ENCODE measurements at regions not wholly inside any gene's neighbourhood (a gene's known extent, or its start where the extent isn't known, plus 50 kb on each side); places are given as distances from the start of the nearest gene placed in this dataset.
"Not testable (repeated sequence)": the region's sequence is repeated elsewhere in the genome, so short reads cannot be mapped to it uniquely, and the experiment has no call there.

DNA sequence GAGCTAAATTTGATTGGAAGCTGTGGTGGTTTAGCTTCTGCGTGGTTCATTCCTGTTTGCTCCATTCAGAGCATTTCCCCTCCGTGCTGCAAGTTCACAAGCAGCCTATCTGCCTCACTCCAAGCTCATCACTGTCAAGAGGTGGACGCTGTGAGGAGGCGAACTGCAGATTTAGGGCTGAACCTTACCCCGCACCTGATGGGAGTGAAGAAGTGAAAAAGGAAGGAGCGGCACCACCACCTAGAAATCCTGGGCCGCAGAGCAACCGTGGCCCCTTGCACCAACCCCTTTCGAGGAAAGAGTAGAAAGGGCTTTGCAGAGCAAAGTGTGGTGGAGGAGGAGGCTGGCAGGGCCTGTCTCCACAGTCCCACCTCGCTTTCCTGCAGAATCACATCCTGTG is 117.4 kb downstream of the IER5 start:
- no peak for DNase-seq

DNA sequence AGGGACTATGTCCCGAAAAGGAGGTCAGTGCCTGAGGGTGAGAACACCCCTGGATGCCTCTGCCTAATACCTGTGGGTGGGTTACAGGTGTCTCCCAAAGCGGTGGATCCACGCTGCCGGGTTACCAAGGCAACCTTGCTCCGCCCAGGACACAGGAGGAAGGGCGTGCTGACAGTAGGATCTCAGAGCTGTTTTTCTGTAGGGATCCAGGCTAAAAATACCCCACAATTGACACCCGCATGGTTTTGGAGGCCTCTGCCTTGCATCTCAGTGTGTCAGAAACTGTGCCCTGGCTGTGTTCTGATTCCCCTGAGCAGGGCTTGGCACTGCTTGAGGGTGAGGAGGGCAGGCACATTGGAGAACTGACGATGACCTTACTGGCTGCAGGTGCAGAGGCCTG is 118.0 kb downstream of the IER5 start:
- no peak for DNase-seq

DNA sequence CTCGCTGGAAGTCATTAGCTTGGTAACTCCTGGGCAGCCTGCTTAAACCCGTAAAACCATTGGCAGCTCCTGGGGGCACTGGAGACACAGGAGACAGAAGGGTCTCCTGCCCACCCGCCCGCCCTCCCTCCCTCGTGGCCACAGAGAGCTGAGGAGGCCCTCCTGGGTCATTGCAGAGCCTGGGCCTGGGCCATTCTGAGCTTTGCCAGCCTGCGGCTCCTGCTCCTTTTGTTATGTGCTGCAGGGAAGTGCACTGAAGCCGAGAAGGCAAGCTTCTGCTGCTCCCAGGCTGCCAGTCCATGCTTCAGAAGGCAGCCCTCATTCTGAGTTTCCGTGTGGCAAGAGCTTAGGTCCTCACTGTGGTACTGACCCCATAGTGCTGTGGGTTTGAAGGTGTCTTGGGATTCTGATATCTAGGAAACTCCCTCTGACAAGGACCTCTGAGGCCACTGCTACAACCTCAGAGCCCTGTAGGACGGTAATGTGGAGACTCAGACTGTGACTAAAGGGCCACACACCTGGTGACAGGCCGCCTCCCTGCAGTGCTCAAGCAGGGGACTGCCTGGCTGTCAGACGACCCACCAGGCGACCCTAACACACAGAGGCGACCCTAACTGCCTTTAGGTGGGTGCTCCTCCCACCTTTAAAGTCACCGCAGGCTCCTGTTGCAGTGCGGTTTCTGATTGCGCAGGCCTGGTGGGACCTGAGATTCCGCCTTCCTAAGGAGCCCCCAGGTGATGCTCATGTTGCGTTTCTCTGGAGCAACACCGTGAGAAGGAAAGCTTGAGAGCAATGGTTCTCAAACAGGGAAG is 118.7 kb downstream of the IER5 start:
- no peak for DNase-seq

DNA sequence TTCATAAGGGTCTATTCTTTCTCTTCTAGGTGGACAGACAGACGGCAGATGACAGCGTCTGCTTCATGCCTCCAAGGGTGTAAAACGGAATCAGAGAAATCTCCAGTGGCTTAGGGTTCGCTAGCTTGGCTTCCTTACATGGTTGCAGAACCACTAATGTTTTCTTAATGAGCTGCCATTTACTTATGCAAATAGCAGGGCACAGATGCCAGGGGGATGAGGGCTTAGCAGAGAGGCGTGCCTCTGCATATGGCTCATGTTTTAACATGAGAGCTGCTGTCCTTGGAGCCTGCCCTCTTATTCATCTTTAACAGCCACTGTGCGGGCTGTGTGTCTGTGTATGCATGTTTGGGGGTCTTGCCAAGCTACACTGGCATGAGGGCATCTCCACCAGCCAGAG is 119.6 kb downstream of the IER5 start:
- no peak for DNase-seq

DNA sequence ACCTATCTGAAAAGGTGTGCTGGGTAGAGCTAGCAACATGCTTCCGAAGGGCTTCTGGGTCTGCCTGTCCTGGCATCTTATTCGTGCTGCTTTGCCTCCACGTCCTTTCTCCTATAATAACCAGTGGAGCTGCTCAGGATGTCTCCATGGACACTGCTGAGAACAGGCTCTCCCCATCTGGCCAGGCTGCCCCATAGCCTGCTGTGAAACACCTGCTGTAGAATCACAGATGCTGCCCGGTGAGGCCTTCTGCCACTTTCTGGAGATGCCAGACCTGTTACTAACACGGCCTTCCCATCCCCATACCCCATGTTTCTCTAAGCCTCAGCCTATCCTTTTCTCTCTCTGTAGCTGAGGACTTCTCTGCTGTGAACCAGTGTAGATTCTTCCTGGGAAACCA is 120.5 kb downstream of the IER5 start:
- no peak for DNase-seq

DNA sequence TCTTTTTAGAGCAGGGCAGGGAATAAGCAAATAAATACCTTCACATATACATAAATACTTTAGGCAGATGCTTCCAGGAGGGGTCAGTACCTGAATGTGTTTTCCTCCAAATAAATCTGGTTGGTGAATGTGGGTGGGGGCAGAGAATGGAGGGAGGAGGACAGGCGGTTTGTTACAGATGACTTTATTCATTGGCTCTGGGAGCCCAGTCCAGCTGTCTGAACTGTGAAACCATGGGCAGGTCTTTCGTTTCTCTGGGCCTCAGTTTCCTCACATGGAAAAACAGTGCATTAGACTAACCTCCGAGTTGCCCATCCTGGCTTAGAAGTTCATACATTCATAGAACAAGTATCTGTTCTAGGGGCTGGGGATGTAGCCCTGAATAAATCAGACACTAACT is 124.6 kb downstream of the IER5 start:
- DNase-seq = no peak

DNA sequence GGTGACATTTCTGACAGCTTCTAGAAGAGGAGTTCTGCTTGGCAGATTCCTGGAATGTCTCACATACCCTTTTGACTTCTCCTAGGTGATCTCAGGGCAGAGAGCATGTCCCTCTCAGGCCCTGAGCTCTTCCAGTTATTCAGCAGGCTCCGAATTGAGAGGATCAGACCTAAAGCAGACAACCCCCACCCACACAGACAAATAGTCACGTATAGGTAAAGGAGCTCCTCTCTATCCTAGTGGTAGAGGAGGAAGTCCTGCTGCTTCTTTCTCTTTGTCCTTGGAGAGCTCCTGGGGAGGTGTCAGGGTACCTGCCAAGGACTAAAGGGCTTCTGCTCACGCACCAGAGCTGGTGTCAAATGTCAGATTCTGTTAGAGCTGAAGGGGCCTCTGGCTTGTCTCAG is 128.1 kb downstream of the IER5 start:
- no peak for DNase-seq

DNA sequence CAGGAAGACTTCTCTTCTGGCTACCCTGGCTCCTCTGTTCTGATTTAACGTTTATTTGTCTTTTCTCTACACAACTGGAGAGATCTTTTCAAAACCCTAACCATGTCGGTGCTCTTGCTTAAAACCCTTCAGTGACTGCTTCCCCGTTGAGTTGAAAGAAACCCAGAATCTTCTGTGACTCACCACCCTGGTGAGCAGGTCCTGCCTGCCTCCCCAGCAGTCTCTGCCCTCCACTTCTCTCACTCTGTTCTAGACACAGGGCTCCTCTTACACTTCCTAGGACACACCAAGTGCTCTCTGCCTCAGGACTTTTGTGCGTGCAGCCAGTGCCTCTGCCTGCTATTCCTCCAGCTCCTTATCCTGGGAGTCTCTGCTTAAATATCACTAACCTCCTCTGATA is 131.4 kb downstream of the IER5 start:
- DNase-seq = no peak

DNA sequence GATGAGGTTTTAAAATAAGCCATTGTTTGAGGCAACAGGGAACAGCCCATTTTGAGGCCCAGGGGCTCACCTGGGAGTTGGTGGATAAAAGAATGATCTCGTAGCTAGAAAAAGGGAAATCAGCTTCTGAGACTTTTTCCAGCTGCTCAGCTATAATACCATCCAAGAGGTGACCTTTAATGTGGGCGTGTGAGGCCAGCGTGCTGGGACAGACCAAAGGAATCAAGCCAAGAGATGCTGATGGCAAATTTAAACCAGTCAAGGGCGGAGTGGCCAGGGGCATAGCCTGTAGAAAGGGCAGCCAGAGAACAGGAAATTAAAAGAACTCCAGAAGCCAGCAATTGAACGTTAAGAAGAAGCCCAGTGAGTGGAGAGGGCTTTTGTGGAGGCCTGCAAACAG is 132.6 kb downstream of the IER5 start:
- DNase-seq = no peak

DNA sequence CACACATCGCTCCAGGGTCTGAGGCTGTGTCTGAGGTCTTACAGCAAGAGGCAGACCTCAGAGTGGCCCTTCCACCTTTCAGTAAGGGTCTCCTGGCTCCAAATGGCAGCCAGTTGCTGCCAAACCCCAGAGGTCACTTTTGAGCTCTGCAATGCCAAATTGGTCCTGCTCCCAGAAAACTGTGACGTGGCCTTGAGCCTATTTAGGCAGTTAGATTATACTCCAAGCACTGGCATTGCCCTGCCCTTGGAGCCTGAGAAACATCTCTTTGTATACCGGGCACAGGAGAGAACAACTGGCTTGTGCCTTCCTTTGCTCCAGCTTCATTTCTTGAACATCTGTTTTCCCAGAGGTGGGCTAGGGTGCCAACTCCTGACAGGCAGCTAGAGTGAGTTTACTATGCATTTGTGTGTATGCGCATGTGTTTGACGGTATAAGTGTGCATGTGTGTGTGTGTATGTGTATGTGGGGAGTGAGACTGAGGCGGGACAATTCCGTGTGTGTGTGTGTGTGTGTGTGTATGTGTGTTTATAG is 134.5 kb downstream of the IER5 start:
- no peak for DNase-seq

DNA sequence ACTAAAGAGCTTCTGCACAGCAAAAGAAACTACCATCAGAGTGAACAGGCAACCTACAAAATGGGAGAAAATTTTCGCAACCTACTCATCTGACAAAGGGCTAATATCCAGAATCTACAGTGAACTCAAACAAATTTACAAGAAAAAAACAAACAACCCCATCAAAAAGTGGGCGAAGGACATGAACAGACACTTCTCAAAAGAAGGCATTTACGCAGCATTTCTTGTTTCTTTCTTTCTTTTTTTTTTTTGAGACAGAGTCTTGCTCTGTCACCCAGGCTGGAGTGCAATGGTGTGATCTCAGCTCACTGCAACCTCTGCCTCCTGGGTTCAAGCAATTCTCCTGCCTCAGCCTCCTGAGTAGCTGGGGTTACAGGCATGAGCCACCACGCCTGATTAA is 138.2 kb downstream of the IER5 start:
- not testable (repeated sequence) for DNase-seq

DNA sequence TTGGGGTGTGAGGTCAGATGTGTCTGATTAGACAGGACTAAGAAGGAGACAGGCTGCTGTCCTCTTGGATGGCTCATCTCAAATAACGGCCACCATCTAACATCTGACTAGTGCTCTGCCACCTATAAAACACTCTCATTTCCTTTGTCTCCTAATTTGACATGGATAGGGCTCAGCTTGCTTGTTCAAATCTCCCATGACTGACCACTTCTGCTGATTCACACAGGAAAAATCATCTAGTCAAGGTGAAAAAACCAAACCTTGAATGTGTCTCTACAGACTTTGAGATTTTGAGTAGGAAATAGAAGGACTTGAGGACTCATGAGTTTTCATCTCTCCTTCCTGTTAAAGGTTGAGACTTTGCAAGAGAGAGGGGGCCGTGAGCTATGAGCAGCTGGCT is 150.6 kb downstream of the IER5 start:
- no peak for DNase-seq

DNA sequence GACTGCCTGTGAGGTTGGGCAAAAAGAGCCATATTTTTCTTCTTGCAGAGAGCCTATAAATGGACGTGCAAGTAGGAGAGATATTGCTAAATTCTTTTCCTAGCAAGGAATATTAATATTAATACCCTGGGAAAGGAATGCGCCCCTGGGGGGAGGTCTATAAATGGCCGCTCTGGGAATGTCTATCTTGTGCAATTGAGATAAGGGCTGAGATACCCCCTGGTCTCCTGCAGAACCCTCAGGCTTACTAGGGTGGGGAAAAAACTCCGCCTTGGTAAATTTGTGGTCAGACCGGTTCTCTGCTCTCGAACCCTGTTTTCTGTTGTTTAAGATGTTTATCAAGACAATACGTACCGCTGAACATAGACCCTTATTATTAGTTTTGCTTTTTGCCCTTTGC is 157.8 kb downstream of the IER5 start:
- not testable (repeated sequence) for DNase-seq

DNA sequence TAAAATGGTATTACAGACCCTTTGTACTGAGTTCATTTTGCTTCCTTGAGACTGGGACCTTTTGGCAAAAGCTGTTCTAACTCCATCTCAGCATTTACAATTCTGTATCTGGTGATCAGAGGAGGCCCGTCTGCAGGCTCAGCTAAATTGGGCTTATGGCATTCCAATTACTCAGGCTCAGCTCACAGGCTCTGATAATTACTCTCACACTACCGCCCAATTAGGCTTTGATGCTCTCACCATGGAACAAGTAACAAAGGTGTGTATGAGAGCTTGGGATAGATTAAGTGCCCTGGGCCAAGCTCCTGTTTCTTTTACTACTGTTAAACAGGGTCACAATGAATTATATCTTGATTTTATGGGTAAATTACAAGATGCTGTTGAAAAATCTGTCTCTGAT is 159.9 kb downstream of the IER5 start:
- not testable (repeated sequence) for DNase-seq

DNA sequence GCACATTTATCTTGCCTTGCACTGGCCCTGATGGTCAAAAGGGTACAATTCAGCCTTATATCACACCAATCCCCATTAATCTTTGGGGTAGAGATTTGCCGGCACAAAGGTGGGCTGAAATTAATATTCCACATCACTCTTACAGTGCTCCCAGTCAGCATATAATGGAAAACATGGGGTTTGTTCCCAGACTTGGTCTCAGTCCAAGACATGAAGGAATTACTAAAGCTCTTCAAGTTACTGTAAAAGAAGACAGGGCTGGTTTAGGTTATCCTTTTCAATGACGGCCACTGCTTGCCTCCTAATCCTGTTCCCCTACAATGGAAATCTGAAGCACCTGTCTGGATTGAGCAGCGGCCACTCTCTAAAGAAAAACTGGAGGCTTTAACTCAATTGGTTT is 160.7 kb downstream of the IER5 start:
- DNase-seq = no peak

DNA sequence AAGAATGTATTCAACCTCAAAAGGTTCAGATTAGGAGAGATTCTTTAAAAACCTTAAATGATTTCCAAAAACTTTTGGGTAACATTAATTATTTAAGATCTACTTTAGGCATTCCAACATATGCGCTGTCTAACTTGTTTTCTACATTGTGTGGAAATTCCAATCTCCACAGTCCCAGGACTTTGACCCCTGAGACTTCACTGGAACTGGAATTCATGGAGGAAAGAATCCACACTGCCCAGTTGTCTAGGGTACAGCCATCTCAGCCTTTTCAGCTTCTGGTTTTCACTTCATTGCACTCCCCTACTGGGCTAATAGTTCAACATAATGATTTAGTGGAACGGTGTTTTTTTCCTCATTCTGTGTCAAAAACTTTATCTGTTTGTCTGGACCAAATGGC is 161.5 kb downstream of the IER5 start:
- no peak for DNase-seq

DNA sequence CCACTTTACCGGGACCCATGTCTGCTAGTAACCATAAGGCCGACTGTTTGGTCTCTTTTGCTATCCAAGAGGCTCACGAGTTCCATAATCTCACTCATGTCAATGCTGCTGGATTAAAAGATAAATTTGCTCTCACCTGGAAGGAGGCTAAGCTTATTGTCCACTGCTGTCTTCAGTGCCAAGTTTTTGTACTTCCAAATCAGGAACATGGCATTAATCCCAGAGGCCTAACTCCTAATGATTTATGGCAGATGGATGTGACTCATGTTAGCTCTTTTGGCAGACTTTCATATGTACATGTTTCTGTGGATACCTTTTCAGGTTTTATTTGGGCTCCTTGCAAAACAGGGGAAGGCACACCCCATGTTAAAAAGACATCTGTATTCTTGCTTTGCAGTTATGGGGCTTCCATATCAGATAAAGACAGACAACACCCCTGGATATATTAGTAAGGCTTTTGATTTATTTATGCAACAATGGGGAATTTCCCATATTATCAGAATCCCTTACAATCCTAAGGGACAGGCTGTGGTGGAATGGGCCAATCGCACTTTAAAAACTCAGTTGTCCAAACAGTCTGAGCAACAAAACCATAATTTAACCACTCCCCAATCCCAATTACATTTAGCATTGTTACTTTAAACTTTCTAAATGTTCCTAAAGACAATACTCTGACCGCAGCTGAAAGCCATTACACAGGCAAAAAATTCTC is 162.7 kb downstream of the IER5 start:
- DNase-seq = no peak

DNA sequence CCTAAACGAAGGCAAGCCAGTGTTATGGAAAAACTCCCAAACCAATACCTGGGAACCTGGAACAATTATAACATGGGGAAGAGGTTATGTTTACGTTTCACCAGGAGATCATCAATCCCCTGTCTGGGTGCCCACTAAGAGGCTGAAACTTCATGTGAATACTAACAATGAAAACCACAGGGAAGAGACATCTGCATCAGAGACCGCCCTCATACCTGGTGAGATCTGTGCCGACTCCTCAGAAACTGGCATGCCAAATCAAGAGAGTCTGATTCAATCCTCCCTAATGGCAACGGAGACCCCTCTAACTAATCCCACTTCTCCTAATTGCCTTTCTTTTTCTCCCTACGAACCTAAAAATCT is 163.2 kb downstream of the IER5 start:
- DNase-seq = no peak

DNA sequence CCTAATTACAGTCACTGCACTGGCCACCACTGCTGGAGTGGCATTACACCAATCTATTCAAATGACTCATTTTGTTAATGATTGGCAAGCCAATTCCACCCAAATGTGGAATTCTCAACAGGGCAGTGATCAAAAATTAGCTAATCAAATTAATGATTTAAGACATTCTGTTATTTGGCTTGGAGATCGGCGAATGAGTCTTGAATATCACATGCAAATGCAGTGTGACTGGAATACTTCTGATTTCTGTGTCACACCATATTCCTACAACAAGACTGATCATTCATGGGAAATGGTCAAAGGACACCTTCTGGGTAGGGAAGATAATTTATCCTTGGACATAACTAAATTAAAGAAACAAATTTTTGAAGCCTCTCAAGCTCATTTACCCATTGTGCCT is 165.1 kb downstream of the IER5 start:
- DNase-seq = not testable (repeated sequence)

DNA sequence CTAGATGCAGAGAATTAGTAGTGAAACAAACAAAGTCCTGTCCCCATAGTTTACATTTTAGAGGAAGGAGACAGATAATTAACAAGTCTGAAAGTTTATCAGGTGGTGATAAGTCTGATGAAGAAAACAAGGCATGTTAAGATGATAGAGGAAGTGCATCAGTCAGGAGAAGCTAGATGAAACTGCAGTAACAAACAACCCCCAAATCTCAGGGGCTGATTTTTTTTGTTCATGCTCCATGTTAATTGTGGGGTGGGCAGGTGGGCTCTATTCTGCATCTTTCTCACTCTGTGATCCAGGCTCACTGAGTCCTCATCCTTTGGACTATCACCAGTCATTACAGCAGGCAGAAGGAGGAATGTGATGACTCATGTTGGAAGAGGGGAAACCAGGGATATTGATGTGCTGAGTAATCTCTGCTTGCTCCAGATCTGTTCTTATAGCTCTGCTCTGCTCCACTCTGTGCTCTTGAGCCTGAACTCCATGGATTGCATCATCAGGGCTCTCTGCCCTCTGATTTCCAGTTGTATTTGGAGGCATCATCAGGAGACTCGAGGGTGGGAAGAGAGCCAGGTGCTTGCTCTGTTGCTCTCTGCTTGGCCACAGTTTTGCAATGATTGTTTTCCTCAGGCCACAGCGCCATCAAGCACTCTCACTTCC is 166.9 kb downstream of the IER5 start:
- no peak for DNase-seq

DNA sequence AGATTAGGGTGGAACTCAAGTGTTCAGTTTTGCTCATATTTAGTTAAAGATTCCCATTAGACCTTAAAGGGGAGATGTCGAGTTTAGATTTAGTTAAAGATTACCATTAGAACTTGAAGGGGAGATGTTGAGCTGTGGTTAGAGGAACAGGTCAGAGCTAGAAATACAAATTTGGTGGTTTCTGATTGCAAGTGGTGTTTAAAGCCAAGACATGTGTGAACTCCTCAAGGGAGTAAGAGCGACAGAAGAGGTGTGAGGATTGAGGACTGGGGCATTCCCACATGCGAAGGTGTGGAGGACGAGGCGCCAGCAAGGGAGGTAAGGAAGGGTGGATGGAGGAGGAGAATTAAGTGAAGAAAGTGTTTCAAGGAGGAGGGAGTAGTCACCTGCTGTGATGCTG is 168.6 kb downstream of the IER5 start:
- no peak for DNase-seq

DNA sequence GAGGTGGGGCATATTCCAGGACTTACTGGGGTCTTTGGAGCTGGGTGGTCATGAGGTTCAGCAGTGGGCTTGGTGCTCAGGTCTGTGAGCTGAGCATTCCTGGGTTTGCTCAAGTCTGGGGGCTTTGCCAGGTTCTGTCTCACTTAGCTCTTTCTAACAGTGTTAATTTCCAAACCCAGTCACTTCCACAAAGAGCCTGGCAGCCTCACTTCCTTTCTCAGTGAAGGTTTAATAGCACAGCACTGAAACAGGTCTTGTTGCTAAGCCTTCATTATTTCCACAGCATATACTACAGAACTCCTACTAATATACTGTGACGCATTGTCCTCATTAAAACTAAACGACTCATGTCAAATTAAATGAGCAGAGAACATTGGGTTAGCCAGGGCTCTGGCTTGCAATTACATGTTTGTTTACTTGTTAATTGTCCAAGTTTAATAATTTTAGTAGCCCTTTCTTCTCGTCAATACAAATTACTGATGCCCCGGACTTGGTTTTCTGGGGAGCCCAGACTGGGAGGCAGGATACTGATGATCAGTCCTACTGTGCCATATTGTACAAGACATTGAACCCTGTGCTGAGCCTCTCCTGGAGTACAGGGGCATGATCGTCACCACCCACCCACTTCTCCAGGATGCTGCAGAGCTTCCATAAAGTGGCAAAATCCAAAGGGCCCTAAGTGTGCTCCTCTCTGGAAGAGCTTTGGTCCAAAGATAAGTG is 170.7 kb downstream of the IER5 start:
- no peak for DNase-seq

DNA sequence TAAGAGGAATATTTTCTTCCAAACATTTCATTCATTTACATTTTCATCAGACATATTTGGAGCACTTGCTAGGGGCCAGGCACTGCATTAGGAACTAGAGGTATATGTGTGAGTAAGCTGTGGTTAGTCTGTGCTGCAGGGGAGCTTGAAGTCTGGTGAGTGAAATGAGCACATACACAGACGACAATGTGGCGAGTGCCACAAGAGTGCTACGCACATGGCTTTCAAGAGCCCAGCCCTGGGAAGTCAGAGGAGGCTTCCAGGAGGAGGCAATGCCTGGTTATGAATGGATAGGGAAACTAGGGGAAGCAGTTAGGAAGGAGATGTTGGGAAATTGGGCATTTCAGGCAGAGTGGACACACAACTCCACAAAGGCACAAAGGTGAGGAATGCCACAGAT is 171.8 kb downstream of the IER5 start:
- no peak for DNase-seq
